Colonic mucosa (tissue), 4 donors: ENCODE measurements at regions not wholly inside any gene's neighbourhood (a gene's known extent, or its start where the extent isn't known, plus 50 kb on each side); places are given as distances from the start of the nearest gene placed in this dataset.

Source experiments
- DNase-seq: peaks from one replicate; pipeline ENCODE4 v3.0.0-alpha.2; 2020
- H3K27ac ChIP-seq: fragments of 200-600 bp; one replicate; pipeline ENCODE4 v1.8.0; 2021
- H3K27me3 ChIP-seq: fragments of 200-600 bp; one replicate; pipeline ENCODE4 v1.8.0; 2021
- H3K36me3 ChIP-seq: fragments of 200-600 bp; one replicate; pipeline ENCODE4 v1.8.0; 2021
- H3K4me1 ChIP-seq: fragments of 200-600 bp; one replicate; pipeline ENCODE4 v1.8.0; 2021; ENCODE audit warnings: mild to moderate bottlenecking
- H3K4me3 ChIP-seq: fragments of 200-600 bp; one replicate; pipeline ENCODE4 v1.8.0; 2021
- H3K9ac ChIP-seq, 2 donors: one replicate each; pipeline ENCODE4 v1.7.0; 2013; ENCODE audit warnings: control low read depth in 2 of 2, low read depth in 2 of 2, low read length in 2 of 2
- H3K9me3 ChIP-seq: fragments of 200-600 bp; one replicate; pipeline ENCODE4 v1.8.0; 2021
- CTCF ChIP-seq: fragments of 200-600 bp; IDR thresholded peaks from one replicate; pipeline ENCODE4 v1.8.0; 2022; ENCODE audit warnings: antibody characterized with exemption, mild to moderate bottlenecking
- intact Hi-C: fragments of 100-400 bp; cut with DNase I; formaldehyde crosslinking; loops from one replicate; pipeline ENCODE4 v1.14.1; 2022
- donor health status: healthy.
- donor health status: DM: no; HTN: no; CAD: no.
- donor health status: DM: no; HTN: no; CAD: no.

- H3K36me3 ChIP-seq: no peaks in the 10 kb centered on the region
- no peak for TF ChIP-seq CTCF
- H3K27ac ChIP-seq: no peak overlapping the region
- no peak overlapping the region for H3K4me3 ChIP-seq
- H3K4me1 ChIP-seq: no peaks in the 10 kb centered on the region
- no peak for DNase-seq
- no peak overlapping the region for H3K9ac ChIP-seq
- H3K9me3 ChIP-seq: no peaks in the 10 kb centered on the region
- no peaks in the 10 kb centered on the region for H3K27me3 ChIP-seq
- intact Hi-C loops: no loop called here
These were observed 1133.3 kb downstream of the AACS start for GRCh38 chr12:126198516-126198915.

DNA sequence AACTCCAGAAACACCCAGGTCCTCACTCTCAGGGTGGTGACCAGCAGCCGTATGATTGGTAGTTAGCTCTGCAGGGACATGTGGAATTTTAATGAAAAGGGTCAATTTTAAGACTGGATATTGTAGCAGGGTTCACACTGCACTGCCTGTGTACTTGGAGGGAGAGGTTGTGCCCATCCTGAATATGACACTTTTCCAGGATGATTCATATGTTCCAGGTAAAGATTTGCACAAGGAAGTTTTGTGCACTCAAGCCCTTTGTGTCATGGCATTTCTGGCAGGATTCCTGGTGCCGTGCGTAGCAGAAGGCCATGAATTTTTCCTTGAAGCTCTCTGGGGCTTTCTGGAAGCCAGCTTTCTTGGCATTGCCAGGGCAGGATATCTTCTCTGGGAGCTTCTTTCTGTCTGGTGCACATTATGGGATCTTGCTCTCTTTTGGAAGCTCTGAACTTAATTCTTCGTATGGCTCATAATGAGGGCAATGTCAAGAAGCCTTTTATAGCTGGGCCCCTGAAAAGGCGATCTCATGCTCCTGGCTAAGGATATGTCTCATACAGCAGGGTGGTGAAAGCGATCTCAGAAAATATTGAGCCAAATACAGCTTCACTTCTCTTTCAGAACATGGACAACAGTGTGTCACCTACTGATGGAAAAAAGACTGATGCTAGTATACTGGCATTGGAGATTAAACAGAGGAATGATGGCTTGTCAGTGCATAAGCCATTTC lies 1133.9 kb downstream of the AACS start:
- H3K36me3 ChIP-seq: no peaks in the 10 kb centered on the region
- H3K4me1 ChIP-seq: no peaks in the 10 kb centered on the region
- H3K27ac ChIP-seq: no peak overlapping the region
- intact Hi-C loops: no loop called here
- no peak overlapping the region for H3K4me3 ChIP-seq
- no peak for DNase-seq
- H3K27me3 ChIP-seq: no peaks in the 10 kb centered on the region
- no peak overlapping the region for H3K9ac ChIP-seq
- TF ChIP-seq CTCF: no peak
- no peaks in the 10 kb centered on the region for H3K9me3 ChIP-seq

DNA sequence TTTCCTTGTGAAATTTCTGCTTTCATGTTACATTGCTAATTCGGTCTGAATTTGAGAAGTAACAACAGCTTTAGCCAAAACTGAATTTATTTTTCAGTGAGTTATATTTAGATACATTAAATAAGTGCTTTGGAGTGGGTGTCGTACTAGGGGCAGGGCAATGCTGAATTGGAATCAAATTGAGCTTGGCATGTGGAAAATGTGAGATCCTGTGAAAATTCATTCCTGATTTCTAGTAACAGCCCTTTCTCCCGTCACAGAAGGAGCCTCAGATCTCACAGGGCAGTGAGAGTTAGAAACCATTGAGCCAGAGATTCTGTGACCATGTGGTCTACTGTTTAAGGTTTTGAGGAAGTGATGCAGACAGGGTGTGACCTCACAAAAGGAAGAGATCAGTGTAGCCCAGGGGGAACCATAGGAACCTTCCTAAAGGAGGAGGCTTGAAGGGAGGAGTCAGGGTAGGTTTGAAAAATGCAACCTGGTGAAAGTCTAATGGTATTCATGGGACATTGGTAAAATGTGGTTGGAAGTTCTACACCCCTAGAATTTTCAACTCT lies 1136.8 kb downstream of the AACS start:
- H3K9me3 ChIP-seq: no peaks in the 10 kb centered on the region
- DNase-seq: no peak
- H3K27me3 ChIP-seq: no peaks in the 10 kb centered on the region
- no peaks in the 10 kb centered on the region for H3K36me3 ChIP-seq
- no peaks in the 10 kb centered on the region for H3K4me1 ChIP-seq
- no peak overlapping the region for H3K4me3 ChIP-seq
- no peak for TF ChIP-seq CTCF
- H3K9ac ChIP-seq: no peak overlapping the region
- H3K27ac ChIP-seq: no peak overlapping the region
- intact Hi-C loops: no loop called here

DNA sequence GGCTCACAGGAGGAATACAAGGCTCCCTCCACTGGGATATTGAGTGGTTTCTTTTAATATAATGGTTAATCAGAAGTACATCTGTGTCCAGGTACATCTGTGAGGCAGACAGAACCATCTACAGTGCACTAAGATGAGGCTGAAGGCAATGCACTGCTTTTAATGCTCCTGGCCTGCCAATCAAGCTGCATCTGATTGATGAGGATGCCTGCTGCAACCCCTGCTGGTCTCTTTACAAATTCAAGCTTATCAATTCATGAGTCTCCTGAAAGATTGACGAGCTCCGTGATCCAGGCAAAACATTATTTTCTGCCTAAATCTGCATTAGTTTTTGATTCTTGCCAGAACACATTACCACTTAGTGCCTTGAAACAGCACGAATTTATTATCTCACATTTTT lies 1139.1 kb downstream of the AACS start:
- no peak overlapping the region for H3K9ac ChIP-seq
- H3K27ac ChIP-seq: no peak overlapping the region
- no peak for DNase-seq
- intact Hi-C loops: no loop called here
- TF ChIP-seq CTCF: no peak
- H3K4me3 ChIP-seq: no peak overlapping the region
- no peaks in the 10 kb centered on the region for H3K36me3 ChIP-seq
- no peaks in the 10 kb centered on the region for H3K27me3 ChIP-seq
- no peaks in the 10 kb centered on the region for H3K9me3 ChIP-seq
- no peaks in the 10 kb centered on the region for H3K4me1 ChIP-seq

GRCh38 chr12:126210026-126210425 lies 1144.8 kb downstream of the AACS start:
- Histone ChIP-seq H3K27ac (no peak overlapping the region), H3K4me3 (no peak overlapping the region), H3K36me3 (no peaks in the 10 kb centered on the region), H3K27me3 (no peaks in the 10 kb centered on the region), H3K9me3 (no peaks in the 10 kb centered on the region), H3K4me1 (no peaks in the 10 kb centered on the region), H3K9ac (no peak overlapping the region)
- intact Hi-C loops: no loop called here
- no peak for TF ChIP-seq CTCF
- DNase-seq: no peak
